GM12892 (cell line): ENCODE measurements at regions not wholly inside any gene's neighbourhood (a gene's known extent, or its start where the extent isn't known, plus 50 kb on each side); places are given as distances from the start of the nearest gene placed in this dataset.

Experiments
- POLR2A ChIP-seq: IDR thresholded peaks from 2 replicates; pipeline ENCODE4 v1.6.1; 2011; ENCODE audit warnings: low read depth, low read length, control low read depth
- POLR2AphosphoS5 ChIP-seq: IDR thresholded peaks from 2 replicates; pipeline ENCODE4 v1.6.1; 2011; ENCODE audit warnings: low read depth, low read length, control low read depth
- TAF1 ChIP-seq: IDR thresholded peaks from 2 replicates; pipeline ENCODE4 v1.6.1; 2011; ENCODE audit warnings: low read depth, mild to moderate bottlenecking, control low read depth, low read length, borderline replicate concordance

DNA sequence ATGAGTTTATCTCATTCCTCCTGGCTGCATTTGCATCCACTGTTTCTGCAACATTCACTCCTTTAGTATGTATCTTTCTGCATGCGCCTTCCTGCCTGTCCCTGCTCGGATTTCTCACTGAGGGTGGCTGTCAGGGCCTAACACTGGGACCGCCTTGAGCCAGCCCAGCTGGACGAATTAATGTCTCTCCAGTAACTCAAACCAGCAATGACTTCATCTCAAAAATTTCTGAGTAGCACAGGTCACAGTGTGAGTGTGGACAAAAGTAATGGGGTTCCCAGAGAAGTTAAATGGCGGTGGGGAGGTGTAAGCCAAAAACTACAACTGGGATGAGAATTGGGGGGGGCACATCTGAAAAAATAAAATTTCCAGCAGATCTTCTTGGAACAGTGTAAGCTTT, 444.0 kb upstream of the MGMT start:
- TF ChIP-seq POLR2A (no peak), POLR2AphosphoS5 (no peak), TAF1 (no peak)
